DOHH2 (cell line): ENCODE measurements at regions not wholly inside any gene's neighbourhood (a gene's known extent, or its start where the extent isn't known, plus 50 kb on each side); places are given as distances from the start of the nearest gene placed in this dataset.

Experiments
- H3F3A ChIP-seq: fragments of 200-600 bp; sonication (generic), shearing (Covaris generic); 2 replicates; pipeline ENCODE4 v1.6.0; 2016; ENCODE audit warnings: antibody characterized with exemption, mild to moderate bottlenecking; ENCODE audit not compliant: control insufficient read depth, insufficient read depth
- H3K27ac ChIP-seq: fragments of 200-600 bp; sonication (generic); 2 replicates; pipeline ENCODE4 v1.5.1; 2014; ENCODE audit warnings: low read depth, mild to moderate bottlenecking, low read length, moderate library complexity
- H3K27me3 ChIP-seq: fragments of 200-600 bp; sonication (generic); 2 replicates; pipeline ENCODE4 v1.6.1; 2014; ENCODE audit warnings: mild to moderate bottlenecking, low read length, mixed read lengths; ENCODE audit not compliant: control insufficient read depth
- H3K36me3 ChIP-seq: fragments of 200-600 bp; sonication (generic); 2 replicates; pipeline ENCODE4 v1.6.1; 2014; ENCODE audit warnings: mild to moderate bottlenecking, low read length, moderate library complexity, mixed read lengths; ENCODE audit not compliant: control insufficient read depth
- H3K4me1 ChIP-seq: fragments of 200-600 bp; sonication (generic); 2 replicates; pipeline ENCODE4 v1.6.1; 2014; ENCODE audit warnings: mild to moderate bottlenecking, low read length, mixed read lengths; ENCODE audit not compliant: control insufficient read depth
- H3K4me2 ChIP-seq: fragments of 200-600 bp; sonication (generic); 2 replicates; pipeline ENCODE4 v1.6.0; 2014; ENCODE audit warnings: mild to moderate bottlenecking, low read length, moderate library complexity
- H3K4me3 ChIP-seq: fragments of 200-600 bp; sonication (generic); 2 replicates; pipeline ENCODE4 v1.5.1; 2014; ENCODE audit warnings: mild to moderate bottlenecking, low read length, mixed read lengths
- H3K79me2 ChIP-seq: fragments of 200-600 bp; sonication (generic); 2 replicates; pipeline ENCODE4 v1.6.1; 2014; ENCODE audit warnings: mild to moderate bottlenecking, low read length, mixed read lengths; ENCODE audit not compliant: control insufficient read depth
- H3K9me2 ChIP-seq: fragments of 200-600 bp; sonication (generic); replicated peaks from 2 replicates; pipeline ENCODE4 v1.6.1; 2014; ENCODE audit warnings: mild to moderate bottlenecking, low read length, mixed read lengths; ENCODE audit not compliant: control insufficient read depth
- H3K9me3 ChIP-seq: fragments of 200-600 bp; sonication (generic); 2 replicates; pipeline ENCODE4 v1.6.1; 2014; ENCODE audit warnings: antibody characterized with exemption, low read length, mixed read lengths; ENCODE audit not compliant: control insufficient read depth, insufficient read depth
- H4K20me1 ChIP-seq: fragments of 200-600 bp; sonication (generic); 2 replicates; pipeline ENCODE4 v1.6.0; 2014; ENCODE audit warnings: low read depth, mild to moderate bottlenecking, antibody characterized with exemption, low read length, moderate library complexity; ENCODE audit not compliant: control insufficient read depth, insufficient read depth
- EZH2phosphoT487 ChIP-seq: fragments of 200-600 bp; sonication (generic); IDR thresholded peaks from 2 replicates; pipeline ENCODE4 v1.6.1; 2017; ENCODE audit warnings: borderline replicate concordance, mild to moderate bottlenecking, antibody characterized with exemption, low read length, moderate library complexity, mixed read lengths
- TF ChIP-seq, protein P1 (sequence below): fragments of 200-600 bp; sonication (generic); IDR thresholded peaks from one replicate; pipeline ENCODE4 v1.5.1; 2014; ENCODE audit warnings: antibody characterized with exemption, mild to moderate bottlenecking, low read depth, low read length; ENCODE audit not compliant: poor library complexity, severe bottlenecking

DNA sequence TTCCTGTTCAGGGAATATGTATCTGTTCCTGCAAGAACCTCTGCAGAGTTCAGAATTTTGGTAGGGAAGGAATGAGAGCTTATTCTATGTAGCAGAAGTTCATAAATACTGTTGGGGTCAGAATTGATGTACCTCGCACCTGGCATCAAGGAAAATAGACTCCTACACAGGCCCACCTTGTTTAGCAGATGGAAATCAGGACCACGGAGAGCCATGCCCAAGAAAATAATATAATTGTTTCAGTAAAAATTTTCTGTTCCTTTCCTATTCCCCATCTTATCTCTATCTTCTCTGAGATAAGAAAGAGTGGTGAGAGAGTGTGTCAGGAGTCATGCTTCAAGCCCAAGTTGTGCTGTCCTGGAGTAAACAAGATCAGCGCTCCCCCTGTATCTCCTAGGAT lies 404.7 kb upstream of the UBE2E2 start:
- H3K27ac ChIP-seq = no peak overlapping the region
- H3K4me1 ChIP-seq = no peaks in the 10 kb centered on the region
- H3K36me3 ChIP-seq = no peaks in the 10 kb centered on the region
- no peaks in the 10 kb centered on the region for H3K27me3 ChIP-seq
- no peaks in the 10 kb centered on the region for H3K9me2 ChIP-seq
- H4K20me1 ChIP-seq = no peaks in the 10 kb centered on the region
- H3K4me2 ChIP-seq = no peak overlapping the region
- no peak overlapping the region for H3K4me3 ChIP-seq
- H3K9me3 ChIP-seq = no peaks in the 10 kb centered on the region
- no peaks in the 10 kb centered on the region for H3F3A ChIP-seq
- no peaks in the 10 kb centered on the region for H3K79me2 ChIP-seq
- no peak for TF ChIP-seq EZH2phosphoT487
- TF ChIP-seq, protein P1, sequence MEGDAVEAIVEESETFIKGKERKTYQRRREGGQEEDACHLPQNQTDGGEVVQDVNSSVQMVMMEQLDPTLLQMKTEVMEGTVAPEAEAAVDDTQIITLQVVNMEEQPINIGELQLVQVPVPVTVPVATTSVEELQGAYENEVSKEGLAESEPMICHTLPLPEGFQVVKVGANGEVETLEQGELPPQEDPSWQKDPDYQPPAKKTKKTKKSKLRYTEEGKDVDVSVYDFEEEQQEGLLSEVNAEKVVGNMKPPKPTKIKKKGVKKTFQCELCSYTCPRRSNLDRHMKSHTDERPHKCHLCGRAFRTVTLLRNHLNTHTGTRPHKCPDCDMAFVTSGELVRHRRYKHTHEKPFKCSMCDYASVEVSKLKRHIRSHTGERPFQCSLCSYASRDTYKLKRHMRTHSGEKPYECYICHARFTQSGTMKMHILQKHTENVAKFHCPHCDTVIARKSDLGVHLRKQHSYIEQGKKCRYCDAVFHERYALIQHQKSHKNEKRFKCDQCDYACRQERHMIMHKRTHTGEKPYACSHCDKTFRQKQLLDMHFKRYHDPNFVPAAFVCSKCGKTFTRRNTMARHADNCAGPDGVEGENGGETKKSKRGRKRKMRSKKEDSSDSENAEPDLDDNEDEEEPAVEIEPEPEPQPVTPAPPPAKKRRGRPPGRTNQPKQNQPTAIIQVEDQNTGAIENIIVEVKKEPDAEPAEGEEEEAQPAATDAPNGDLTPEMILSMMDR = no peak

DNA sequence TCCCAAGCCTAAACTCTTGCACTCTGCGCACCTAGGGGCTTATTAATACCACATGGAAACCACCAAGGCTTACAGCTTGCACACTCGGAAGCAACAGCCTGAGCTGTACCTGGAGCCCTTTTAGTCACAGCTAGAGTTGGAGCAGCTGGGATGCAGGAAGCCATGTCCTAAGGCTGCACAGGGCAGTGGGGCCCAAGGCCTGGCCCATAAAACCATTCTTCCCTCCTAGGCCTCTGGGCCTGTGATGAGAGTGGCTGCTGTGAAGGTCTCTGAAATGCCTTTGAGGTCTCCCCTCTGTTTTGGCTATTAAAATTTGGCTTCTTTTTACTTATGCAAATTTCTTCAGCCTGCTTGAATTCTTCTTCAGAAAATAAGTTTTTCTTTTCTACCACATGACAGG lies 383.9 kb upstream of the UBE2E2 start:
- no peaks in the 10 kb centered on the region for H3F3A ChIP-seq
- no peaks in the 10 kb centered on the region for H3K9me3 ChIP-seq
- no peaks in the 10 kb centered on the region for H3K9me2 ChIP-seq
- H3K4me3 ChIP-seq = no peak overlapping the region
- H3K27ac ChIP-seq = no peak overlapping the region
- no peaks in the 10 kb centered on the region for H3K36me3 ChIP-seq
- H3K27me3 ChIP-seq = no peaks in the 10 kb centered on the region
- H3K4me2 ChIP-seq = no peak overlapping the region
- H4K20me1 ChIP-seq = no peaks in the 10 kb centered on the region
- no peaks in the 10 kb centered on the region for H3K4me1 ChIP-seq
- no peak for TF ChIP-seq EZH2phosphoT487
- no peaks in the 10 kb centered on the region for H3K79me2 ChIP-seq

DNA sequence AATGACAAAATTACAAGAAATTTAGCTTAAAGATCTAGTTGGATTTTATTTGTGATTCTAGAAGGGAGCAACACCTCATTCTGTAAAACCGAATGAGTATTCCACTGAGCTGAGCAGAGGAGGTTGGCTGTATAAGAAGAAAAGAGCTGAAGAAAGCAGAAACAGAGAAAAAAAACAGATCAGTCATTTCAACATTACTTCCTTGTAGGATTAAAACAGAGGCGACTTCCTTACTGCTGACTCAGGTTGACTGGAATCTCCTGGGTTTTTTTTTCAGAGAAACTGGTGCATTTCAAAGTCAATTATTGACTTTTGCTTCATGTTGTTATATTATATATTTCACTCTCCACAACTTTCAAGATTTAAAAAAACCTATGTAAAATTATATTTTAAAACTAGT lies 368.1 kb upstream of the UBE2E2 start:
- TF ChIP-seq, protein P1 = no peak
- no peak for TF ChIP-seq EZH2phosphoT487
- Histone ChIP-seq H4K20me1 (no peaks in the 10 kb centered on the region), H3K9me3 (no peaks in the 10 kb centered on the region), H3K79me2 (no peaks in the 10 kb centered on the region), H3F3A (no peaks in the 10 kb centered on the region), H3K36me3 (no peaks in the 10 kb centered on the region), H3K4me3 (no peak overlapping the region), H3K27ac (no peak overlapping the region), H3K4me2 (no peak overlapping the region), H3K9me2 (no peaks in the 10 kb centered on the region), H3K4me1 (no peaks in the 10 kb centered on the region), H3K27me3 (no peaks in the 10 kb centered on the region)

DNA sequence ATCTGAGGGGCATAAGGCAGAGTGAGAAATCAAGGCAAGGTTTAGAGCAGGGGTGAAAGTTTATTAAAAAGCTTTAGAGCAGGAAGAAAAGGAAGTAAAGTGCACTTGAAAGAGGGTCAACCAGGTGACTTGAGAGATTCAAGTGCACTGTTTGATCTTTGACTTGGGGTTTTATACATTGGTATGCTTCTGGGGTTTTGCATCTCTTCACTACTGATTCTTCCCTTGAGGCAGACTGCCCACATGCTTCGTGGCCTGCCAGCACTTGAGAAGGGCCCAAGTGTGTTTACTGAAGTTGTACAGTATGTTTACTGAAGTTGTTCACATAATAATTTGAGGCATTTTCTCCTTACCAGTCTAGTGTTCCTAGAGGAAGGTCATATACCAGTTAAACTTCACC lies 367.0 kb upstream of the UBE2E2 start:
- Histone ChIP-seq H3K9me3 (no peaks in the 10 kb centered on the region), H3F3A (no peaks in the 10 kb centered on the region), H4K20me1 (no peaks in the 10 kb centered on the region), H3K27me3 (no peaks in the 10 kb centered on the region), H3K36me3 (no peaks in the 10 kb centered on the region), H3K4me3 (no peak overlapping the region), H3K27ac (no peak overlapping the region), H3K9me2 (no peaks in the 10 kb centered on the region), H3K79me2 (no peaks in the 10 kb centered on the region), H3K4me1 (no peaks in the 10 kb centered on the region), H3K4me2 (no peak overlapping the region)
- no peak for TF ChIP-seq EZH2phosphoT487
- TF ChIP-seq, protein P1 = no peak
